ENCODE measurements at regions not wholly inside any gene's neighbourhood (a gene's known extent, or its start where the extent isn't known, plus 50 kb on each side); places are given as distances from the start of the nearest gene placed in this dataset.

GRCh38 chr4:4794421-4794820 is 65.0 kb upstream of the MSX1 start:
- TF ChIP-seq CTCF (IDR thresholded peaks at IDR 0.05; ENCODE audit: low read depth, low read length, poor library complexity, severe bottlenecking) = no peak
- no peak for TF ChIP-seq EZH2phosphoT487 (IDR thresholded peaks at IDR 0.05; ENCODE audit: borderline replicate concordance, low read length)
